ENCODE measurements at regions not wholly inside any gene's neighbourhood (a gene's known extent, or its start where the extent isn't known, plus 50 kb on each side); places are given as distances from the start of the nearest gene placed in this dataset.

GRCh38 chr5:12936221-12936620 lies 1008.3 kb downstream of the DNAH5 start:
- no peak overlapping the region for H3K4me3 ChIP-seq
- H3K27ac ChIP-seq = no peak overlapping the region
- no peaks in the 10 kb centered on the region for H3K36me3 ChIP-seq
- TF ChIP-seq, protein P1, sequence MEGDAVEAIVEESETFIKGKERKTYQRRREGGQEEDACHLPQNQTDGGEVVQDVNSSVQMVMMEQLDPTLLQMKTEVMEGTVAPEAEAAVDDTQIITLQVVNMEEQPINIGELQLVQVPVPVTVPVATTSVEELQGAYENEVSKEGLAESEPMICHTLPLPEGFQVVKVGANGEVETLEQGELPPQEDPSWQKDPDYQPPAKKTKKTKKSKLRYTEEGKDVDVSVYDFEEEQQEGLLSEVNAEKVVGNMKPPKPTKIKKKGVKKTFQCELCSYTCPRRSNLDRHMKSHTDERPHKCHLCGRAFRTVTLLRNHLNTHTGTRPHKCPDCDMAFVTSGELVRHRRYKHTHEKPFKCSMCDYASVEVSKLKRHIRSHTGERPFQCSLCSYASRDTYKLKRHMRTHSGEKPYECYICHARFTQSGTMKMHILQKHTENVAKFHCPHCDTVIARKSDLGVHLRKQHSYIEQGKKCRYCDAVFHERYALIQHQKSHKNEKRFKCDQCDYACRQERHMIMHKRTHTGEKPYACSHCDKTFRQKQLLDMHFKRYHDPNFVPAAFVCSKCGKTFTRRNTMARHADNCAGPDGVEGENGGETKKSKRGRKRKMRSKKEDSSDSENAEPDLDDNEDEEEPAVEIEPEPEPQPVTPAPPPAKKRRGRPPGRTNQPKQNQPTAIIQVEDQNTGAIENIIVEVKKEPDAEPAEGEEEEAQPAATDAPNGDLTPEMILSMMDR (IDR thresholded peaks at IDR 0.05) = no peak
- no peaks in the 10 kb centered on the region for H3K4me1 ChIP-seq
- H3K27me3 ChIP-seq = no peaks in the 10 kb centered on the region
- DNase-seq (ENCODE audit: low spot score) = no peak
- no peaks in the 10 kb centered on the region for H3K9me3 ChIP-seq

- Histone ChIP-seq H3K36me3 (no peaks in the 10 kb centered on the region), H3K4me1 (no peaks in the 10 kb centered on the region), H3K9me3 (no peaks in the 10 kb centered on the region), H3K27ac (no peak overlapping the region), H3K4me3 (no peak overlapping the region), H3K27me3 (no peaks in the 10 kb centered on the region)
- TF ChIP-seq, protein P1 (IDR thresholded peaks at IDR 0.05) = no peak
- DNase-seq (ENCODE audit: low spot score) = no peak
Observed at GRCh38 chr5:12934722-12935121, 1009.8 kb downstream of the DNAH5 start.

DNA sequence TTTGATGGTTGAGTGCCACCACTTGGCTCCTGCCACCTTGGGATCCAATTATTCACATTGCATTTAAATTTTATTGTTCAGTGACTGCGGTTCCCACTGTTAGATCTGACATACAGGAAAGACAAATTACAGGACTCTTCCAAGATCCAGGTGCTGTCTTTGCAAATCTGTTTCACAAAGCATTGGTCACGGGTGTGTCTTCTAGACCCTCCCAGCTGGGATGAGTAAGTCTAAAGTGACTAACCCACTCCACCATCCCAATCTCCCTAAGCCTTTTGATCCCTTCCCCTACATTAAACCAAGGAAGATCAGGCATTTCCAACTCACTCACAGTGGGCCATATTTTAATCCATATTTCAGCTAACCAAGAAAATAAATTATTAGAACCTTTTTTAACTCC lies 1016.3 kb upstream of the CTNND2 start:
- Histone ChIP-seq H3K27ac (no peak overlapping the region), H3K27me3 (no peaks in the 10 kb centered on the region), H3K9me3 (peaks cover 0 to 3% of the 10 kb centered on the region in 2 donors), H3K36me3 (no peaks in the 10 kb centered on the region), H3K4me3 (no peak overlapping the region), H3K4me1 (no peaks in the 10 kb centered on the region)
- TF ChIP-seq, protein P1 (IDR thresholded peaks at IDR 0.05) = no peak
- DNase-seq (ENCODE audit: low spot score) = no peak

DNA sequence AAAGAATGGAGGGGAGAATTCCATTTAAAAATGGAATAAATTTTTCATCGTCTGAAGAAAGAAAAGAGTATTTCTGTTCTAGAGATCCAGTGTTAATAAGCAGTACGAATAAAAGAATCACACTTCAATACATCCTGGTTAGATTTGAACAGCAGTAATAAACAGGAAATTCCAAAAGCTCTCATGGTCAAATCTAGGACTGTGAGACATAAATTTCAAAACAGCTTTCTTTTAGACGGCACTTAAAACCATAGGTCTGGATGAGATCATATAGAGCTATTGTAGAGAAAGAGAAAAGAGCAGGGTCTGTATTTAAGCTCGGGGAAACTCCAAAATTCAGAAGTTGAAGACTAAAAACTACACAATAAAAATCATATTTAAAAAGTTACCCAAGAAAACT lies 1006.9 kb upstream of the CTNND2 start:
- Histone ChIP-seq H3K36me3 (no peaks in the 10 kb centered on the region), H3K4me1 (no peaks in the 10 kb centered on the region), H3K4me3 (no peak overlapping the region), H3K27ac (no peak overlapping the region), H3K27me3 (no peaks in the 10 kb centered on the region), H3K9me3 (peaks cover 0 to 3% of the 10 kb centered on the region in 2 donors)
- no peak for DNase-seq (ENCODE audit: low spot score)
- TF ChIP-seq, protein P1 (IDR thresholded peaks at IDR 0.05) = no peak

GRCh38 chr5:12910641-12911040 lies 1006.4 kb upstream of the CTNND2 start:
- no peak for DNase-seq (ENCODE audit: low spot score)
- no peaks in the 10 kb centered on the region for H3K4me1 ChIP-seq
- H3K27ac ChIP-seq = no peak overlapping the region
- no peaks in the 10 kb centered on the region for H3K9me3 ChIP-seq
- H3K4me3 ChIP-seq = no peak overlapping the region
- no peaks in the 10 kb centered on the region for H3K27me3 ChIP-seq
- TF ChIP-seq, protein P1 (IDR thresholded peaks at IDR 0.05) = no peak
- H3K36me3 ChIP-seq = no peaks in the 10 kb centered on the region

DNA sequence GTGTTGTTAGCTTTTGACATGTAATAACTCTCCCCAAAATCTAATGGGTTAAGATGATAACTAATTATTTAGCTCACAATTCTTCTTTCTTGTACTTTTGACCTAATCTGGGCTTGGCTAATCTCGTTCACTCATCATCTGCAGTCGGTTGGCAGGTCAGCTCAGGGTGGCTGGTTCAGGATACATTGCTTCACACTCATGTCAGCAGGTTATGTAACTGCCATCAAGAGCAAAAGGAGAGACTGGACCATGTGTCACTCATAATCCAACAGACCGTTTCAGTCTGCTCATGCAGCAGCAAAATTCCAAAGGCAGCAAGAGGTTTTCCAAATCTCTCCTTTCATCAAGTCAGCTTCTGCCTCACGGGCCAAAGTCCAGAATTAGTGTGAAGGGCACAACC lies 998.4 kb upstream of the CTNND2 start:
- no peaks in the 10 kb centered on the region for H3K4me1 ChIP-seq
- H3K36me3 ChIP-seq = no peaks in the 10 kb centered on the region
- H3K4me3 ChIP-seq = no peak overlapping the region
- H3K27me3 ChIP-seq = no peaks in the 10 kb centered on the region
- no peaks in the 10 kb centered on the region for H3K9me3 ChIP-seq
- H3K27ac ChIP-seq = no peak overlapping the region
- TF ChIP-seq, protein P1 (IDR thresholded peaks at IDR 0.05) = no peak
- DNase-seq (ENCODE audit: low spot score) = no peak
